Transverse colon (tissue), 4 donors: ENCODE measurements at regions not wholly inside any gene's neighbourhood (a gene's known extent, or its start where the extent isn't known, plus 50 kb on each side); places are given as distances from the start of the nearest gene placed in this dataset.

Experiments
- CTCF ChIP-seq, 5 experiments: fragments of 200-600 bp in 3 of 5; fragments of 450-650 bp in 2 of 5; sonication (generic) in 3 of 5; IDR thresholded peaks; 1 replicate in 2 of 5; 2 replicates in 3 of 5; pipeline ENCODE4 v1.5.1; 2016 to 2017; ENCODE audit warnings: antibody characterized with exemption in 5 of 5, inconsistent platforms in 3 of 5, mild to moderate bottlenecking in 2 of 5, moderate library complexity in 1 of 5
- EP300 ChIP-seq: sonication (generic); formaldehyde crosslinking; IDR thresholded peaks from one replicate; pipeline ENCODE4 v1.6.1; 2017; ENCODE audit warnings: antibody characterized with exemption, low read depth
- POLR2A ChIP-seq: fragments of 450-650 bp; IDR thresholded peaks from one replicate; pipeline ENCODE4 v1.6.1; 2016; ENCODE audit warnings: antibody characterized with exemption, mild to moderate bottlenecking, moderate library complexity
- POLR2AphosphoS5 ChIP-seq, 3 donors: sonication (generic); formaldehyde crosslinking; IDR thresholded peaks; one replicate each; pipeline ENCODE4 v1.6.1; 2016; ENCODE audit warnings: antibody characterized with exemption in 3 of 3

GRCh38 chr10:131663351-131663750, 237.5 kb upstream of the PPP2R2D start:
- no peak for TF ChIP-seq CTCF (IDR thresholded peaks at IDR 0.05)
- no peak for TF ChIP-seq POLR2AphosphoS5 (IDR thresholded peaks at IDR 0.05)
- no peak for TF ChIP-seq POLR2A
- no peak for TF ChIP-seq EP300
